OCI-LY1 (cell line): ENCODE measurements at regions not wholly inside any gene's neighbourhood (a gene's known extent, or its start where the extent isn't known, plus 50 kb on each side); places are given as distances from the start of the nearest gene placed in this dataset.

ENCODE experiments used
- CTCF ChIP-seq: fragments of 200-600 bp; sonication (generic), shearing (Covaris generic); IDR thresholded peaks from 2 replicates; pipeline ENCODE4 v1.5.1; 2017; ENCODE audit warnings: mild to moderate bottlenecking, antibody characterized with exemption, low read length, moderate library complexity, mixed read lengths
- EZH2 ChIP-seq: fragments of 200-600 bp; sonication (generic), shearing (Covaris generic); IDR thresholded peaks from 2 replicates; pipeline ENCODE4 v1.8.0; 2017; ENCODE audit warnings: borderline replicate concordance, mixed run types, mild to moderate bottlenecking, antibody characterized with exemption, low read length, moderate library complexity, mixed read lengths

- TF ChIP-seq CTCF, result no peak
- no peak for TF ChIP-seq EZH2
These were observed 73.7 kb upstream of the TLE3 start for GRCh38 chr15:70171256-70171886.
